GM18907 (cell line): ENCODE measurements at regions not wholly inside any gene's neighbourhood (a gene's known extent, or its start where the extent isn't known, plus 50 kb on each side); places are given as distances from the start of the nearest gene placed in this dataset.
"Not testable (repeated sequence)": the region's sequence is repeated elsewhere in the genome, so short reads cannot be mapped to it uniquely, and the experiment has no call there.

Experiments
- ATAC-seq: cut with Tn5 transposase; IDR thresholded peaks from one replicate; pipeline ENCODE4 v1.9.1; 2021; ENCODE audit warnings: mild to moderate bottlenecking, moderate library complexity; ENCODE audit not compliant: unreplicated experiment

DNA sequence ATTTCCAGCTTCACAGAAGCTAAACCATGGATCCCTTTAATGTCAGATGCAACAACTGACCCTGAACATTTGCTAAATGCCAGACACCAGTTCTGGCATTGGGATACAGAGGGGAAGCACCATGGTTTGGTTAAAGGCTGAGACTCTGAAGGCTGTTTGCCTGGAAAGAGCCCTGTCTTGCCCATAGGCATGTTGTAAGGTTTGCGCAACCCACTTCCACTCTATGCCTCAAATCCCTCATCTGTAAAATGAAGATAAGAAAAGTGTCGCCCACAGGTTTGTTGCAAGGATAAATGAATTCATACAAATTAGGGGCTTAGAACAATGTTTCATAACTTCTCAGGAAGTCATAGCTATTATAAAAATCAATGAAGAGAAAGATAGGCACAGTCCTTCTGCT lies 380.9 kb upstream of the GYPC start:
- ATAC-seq, result no peak

DNA sequence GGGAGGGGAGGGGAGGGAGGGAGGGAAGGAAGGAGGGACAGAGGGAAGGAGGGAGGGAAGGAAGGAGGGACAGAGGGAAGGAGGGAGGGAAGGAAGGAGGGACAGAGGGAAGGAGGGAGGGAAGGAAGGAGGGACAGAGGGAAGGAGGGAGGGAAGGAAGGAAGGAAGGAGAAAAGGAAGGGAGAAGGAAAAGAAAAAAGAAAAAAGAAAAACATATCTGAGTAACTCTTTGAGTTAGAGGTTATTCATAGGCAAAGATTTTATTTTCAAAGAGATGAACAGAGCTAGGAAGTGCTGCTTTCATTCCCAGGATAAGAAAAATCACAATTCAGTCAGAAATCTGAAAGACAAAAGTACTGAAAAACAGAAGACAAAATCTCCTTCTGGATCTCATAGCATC lies 379.7 kb upstream of the GYPC start:
- ATAC-seq, result not testable (repeated sequence)

DNA sequence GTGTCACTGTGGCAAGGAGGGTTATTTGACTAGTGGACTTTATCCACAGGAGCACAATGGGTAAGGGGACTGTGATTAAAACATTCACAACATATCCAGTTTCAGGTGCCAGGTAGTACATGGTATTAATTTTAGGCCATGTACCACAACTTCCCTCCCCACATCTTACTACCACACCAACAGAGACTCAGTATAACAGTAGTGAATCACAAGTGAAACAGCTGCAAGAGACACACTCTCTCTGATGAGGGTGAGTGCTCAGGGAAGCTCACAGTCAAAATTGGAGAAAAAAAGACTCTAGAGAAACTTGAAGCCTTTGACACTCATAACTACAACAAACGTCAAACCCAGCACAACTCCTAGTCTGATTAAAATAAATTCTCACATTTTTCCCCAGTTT lies 367.6 kb upstream of the GYPC start:
- ATAC-seq, result no peak

GRCh38 chr2:126293962-126294361 lies 362.0 kb upstream of the GYPC start:
- ATAC-seq, result not testable (repeated sequence)

DNA sequence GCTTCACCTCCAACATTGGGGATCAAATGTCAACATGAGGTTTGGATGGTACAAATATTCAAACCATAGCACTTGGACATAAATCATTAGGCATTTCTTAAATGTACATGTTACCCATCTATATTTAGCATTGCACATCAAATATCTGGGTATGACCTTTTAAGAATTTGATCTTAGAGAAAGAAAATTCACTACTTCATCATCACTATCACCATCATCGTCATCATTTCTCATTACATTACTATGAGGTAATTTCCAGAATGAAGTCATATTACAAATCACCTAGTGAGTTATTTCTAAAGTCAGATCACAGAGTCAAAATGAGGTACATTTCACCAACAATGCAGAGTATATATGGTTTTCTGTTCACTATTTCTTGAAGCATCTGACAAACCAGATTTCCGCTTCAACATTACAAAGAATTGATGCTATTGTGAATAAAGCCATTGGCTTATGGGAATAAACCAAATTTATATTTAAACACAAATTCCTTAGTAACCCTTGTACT lies 356.4 kb upstream of the GYPC start:
- ATAC-seq, result no peak

GRCh38 chr2:126300348-126300747 lies 355.6 kb upstream of the GYPC start:
- no peak for ATAC-seq

GRCh38 chr2:126302043-126302442 lies 353.9 kb upstream of the GYPC start:
- ATAC-seq, result no peak

- ATAC-seq, result no peak
These were observed 352.8 kb upstream of the GYPC start for GRCh38 chr2:126303113-126303512.

GRCh38 chr2:126304154-126304553 lies 351.8 kb upstream of the GYPC start:
- ATAC-seq, result no peak

DNA sequence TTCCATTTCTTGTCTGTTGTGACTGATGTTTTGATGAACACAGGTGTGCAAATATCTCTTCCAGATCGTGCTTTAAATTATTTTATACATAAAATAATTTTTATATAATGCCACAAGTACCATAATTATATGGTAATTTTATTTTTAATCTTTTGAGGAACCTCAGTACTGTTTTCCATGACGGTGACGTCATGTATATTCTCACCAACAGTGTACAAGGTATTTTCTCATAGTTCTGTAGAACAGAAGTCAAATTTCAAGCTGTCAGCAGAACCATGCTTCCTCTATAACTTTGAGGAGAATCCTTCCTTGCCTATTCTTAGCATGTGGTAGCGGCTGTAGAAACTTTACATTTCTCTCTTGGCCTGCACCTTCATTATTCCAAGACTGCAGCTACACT lies 349.4 kb upstream of the GYPC start:
- no peak for ATAC-seq

DNA sequence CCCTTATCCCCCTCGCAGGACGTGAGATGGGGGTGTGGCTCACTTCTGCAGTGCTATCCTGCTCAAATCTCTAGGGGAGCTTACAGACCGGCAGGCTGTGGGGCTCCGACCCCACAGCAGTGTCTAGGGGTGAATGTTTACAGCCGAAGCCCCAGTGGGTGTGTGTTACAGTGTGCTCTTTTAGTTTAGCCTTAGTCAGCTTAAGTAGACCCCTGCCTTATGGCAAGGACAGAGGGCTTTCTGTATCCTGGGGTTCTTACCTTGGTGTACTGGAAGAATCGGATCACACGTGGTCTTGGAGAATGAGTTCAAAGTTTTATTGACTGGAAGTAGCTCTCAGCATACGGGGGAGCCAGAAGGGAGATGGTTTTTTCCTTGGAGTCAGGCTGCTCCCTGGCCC lies 348.2 kb upstream of the GYPC start:
- peak; percentile 25 for ATAC-seq

- no peak for ATAC-seq
These were observed 346.8 kb upstream of the GYPC start for GRCh38 chr2:126309185-126309584.

DNA sequence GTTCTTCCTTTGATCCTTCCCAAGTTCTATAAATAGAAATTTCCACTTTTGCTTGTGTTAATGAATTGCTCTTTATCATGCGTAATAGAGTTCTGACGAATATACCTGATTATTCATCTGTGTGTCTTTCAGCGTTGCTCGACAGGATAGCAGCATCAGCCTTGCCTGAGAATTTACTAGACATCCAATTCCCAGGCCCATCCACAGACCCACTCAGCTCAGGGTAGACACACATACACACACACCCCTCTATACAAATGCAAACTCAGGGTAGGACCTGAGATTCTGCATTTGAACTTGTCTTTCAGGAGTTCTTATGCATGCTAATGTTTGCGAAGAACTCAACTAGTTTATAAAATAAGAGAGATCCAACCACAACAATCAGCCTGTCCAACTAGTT lies 343.4 kb upstream of the GYPC start:
- no peak for ATAC-seq

DNA sequence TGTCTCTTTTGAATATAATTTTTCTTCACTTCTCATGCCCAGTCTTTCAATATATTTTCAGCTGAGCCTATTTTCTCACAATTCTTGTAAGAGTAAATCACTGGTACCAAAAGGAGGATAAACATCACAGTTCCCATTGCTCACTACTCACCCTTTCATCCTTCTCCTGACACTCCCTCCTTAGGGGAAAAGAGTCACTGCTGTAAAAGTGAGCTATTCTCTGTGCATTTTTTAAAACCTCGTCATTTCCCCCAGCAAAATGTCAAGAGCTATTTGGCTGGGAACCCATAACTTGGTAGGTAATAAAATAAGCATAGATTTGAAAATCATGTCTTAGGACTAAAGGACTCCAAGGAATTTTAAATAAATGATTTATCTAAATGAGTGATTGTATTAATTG lies 340.1 kb upstream of the GYPC start:
- no peak for ATAC-seq

GRCh38 chr2:126317790-126318431 lies 338.0 kb upstream of the GYPC start:
- peak; percentile 70 for ATAC-seq

DNA sequence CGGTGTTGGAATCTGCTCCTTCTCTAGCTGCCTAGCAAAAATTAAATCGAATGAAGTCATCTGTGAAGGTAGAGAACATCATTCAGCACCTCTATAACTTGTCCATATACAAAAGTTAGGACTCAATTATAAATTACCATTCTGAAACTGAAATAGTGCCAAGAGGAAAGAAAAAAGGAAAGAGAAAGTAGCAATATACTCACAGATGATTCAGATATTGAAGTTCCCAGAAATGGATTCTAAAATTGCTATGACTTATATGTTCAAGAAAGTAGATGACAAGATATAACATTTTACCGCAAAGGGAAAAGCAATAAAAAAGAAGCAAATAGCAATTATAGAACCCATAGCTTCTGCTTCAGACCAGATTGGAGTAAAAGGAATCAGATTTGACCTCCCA lies 333.6 kb upstream of the GYPC start:
- ATAC-seq, result no peak

- no peak for ATAC-seq
These were observed 330.8 kb upstream of the GYPC start for GRCh38 chr2:126325202-126325601.

DNA sequence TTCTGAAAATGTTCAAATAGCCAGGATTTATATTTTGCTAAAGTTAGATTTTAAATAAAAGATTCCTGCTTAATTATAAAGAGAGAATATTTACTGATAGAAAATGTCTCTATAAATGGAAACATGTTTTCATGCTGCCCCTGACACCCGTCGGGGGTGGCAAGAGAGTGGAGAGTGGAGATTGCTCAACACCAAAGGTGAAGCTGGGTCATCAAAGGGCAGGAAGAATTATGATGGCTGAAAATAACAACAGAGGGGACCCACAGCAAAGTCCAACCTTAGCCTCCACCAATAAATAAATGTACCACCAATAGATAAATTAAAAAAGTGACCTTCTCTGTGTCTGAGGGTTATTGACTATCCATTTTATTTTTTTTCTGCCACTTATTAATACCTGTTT lies 326.8 kb upstream of the GYPC start:
- no peak for ATAC-seq

DNA sequence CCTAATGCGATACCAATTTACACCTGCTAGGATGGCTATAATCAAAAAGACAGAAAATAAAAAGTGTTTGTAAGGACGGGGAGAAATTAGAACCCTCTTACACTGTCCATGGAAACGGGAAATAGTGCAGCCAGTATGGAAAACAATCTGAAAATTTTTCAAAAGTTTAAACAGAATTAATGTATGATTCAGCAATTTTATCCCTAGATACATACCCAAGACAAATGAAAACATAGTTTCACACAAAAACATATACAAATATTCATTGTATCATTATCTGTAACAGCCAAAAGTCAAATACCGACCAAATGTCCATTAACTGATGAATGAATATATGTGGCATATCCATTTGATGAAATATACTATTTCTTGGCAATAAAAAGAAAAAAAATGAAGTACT lies 313.5 kb upstream of the GYPC start:
- no peak for ATAC-seq

- ATAC-seq, result no peak
These were observed 312.8 kb upstream of the GYPC start for GRCh38 chr2:126343136-126343535.

DNA sequence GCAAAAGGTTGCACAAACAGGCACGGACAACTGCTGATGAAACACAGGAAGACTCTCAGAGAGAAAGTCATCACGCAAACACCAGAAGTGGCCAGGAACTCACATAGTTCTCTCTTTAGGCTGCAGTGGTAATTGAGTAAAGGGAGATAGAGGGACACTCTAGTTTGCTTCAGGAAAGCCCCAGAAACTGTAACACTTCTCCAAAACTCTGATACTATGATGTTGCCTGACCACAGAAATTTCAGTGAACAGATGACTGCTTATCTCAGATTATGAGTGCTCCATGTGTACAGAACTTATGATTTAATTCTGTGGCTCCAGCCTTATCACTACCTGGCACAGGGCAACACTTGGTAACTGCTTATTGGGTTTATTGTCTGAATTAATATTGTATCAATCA lies 311.5 kb upstream of the GYPC start:
- peak; percentile 85 for ATAC-seq

DNA sequence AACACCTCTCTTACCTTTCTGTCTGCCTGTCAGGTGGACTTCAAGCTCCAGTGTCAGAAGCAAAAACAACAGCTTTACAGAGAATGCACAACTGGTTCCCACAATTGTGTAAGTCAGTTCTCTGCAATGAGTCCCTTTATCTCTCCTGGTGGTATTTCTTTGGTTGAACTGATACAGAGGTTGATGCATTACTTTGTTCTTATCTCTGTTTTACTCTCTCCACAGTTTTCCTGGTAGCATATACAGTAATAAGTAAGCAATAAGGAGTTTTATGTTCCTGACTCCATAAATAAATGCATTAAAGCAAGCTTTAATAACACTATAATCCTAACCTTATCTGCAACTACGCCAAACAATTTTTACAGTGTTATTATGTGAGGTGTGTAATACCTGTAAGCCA lies 310.3 kb upstream of the GYPC start:
- no peak for ATAC-seq

- no peak for ATAC-seq
These were observed 299.3 kb upstream of the GYPC start for GRCh38 chr2:126356631-126357030.
